Adrenal gland (tissue), 9 donors: ENCODE measurements at regions not wholly inside any gene's neighbourhood (a gene's known extent, or its start where the extent isn't known, plus 50 kb on each side); places are given as distances from the start of the nearest gene placed in this dataset.

Source experiments
- DNase-seq, 7 donors: peaks; one replicate each; pipeline ENCODE4 v3.0.0-alpha.2; 2019 to 2020
- H3K27ac ChIP-seq, 5 donors: fragments of 200-600 bp; sonication (generic) in 4 of 5; 1 replicate in 3 of 5; 2 replicates in 2 of 5; pipeline versions ENCODE4 v1.5.1 to v1.8.0; 2016 to 2020; ENCODE audit warnings: mild to moderate bottlenecking in 1 of 5
- H3K27me3 ChIP-seq: fragments of 200-600 bp; 2 replicates; pipeline ENCODE4 v1.8.0; 2021
- H3K36me3 ChIP-seq, 2 donors: fragments of 200-600 bp; replicated peaks in 1 of 2; 1 replicate in 1 of 2; 2 replicates in 1 of 2; pipeline versions ENCODE4 v1.5.1 to v1.8.0; 2018 to 2022
- H3K4me1 ChIP-seq, 2 donors: fragments of 200-600 bp; replicated peaks in 1 of 2; 1 replicate in 1 of 2; 2 replicates in 1 of 2; pipeline versions ENCODE4 v1.5.1 to v1.8.0; 2018 to 2021
- H3K4me3 ChIP-seq, 4 donors: fragments of 200-600 bp; sonication (generic) in 3 of 4; one replicate each; pipeline ENCODE4 v1.5.1; 2016 to 2018
- H3K9me3 ChIP-seq, 3 donors: fragments of 200-600 bp; sonication (generic) in 1 of 3; replicated peaks in 1 of 3; 1 replicate in 2 of 3; 2 replicates in 1 of 3; pipeline versions ENCODE4 v1.5.1 to v1.8.0; 2016 to 2021
- POLR2A ChIP-seq, 2 donors: fragments of 450-650 bp; IDR thresholded peaks; one replicate each; pipeline ENCODE4 v1.6.1; 2017; ENCODE audit warnings: antibody characterized with exemption in 2 of 2, mild to moderate bottlenecking in 2 of 2, moderate library complexity in 1 of 2
- WGBS, 4 donors: extraction: QIAGEN DNeasy Blood & Tissue Kit in 2 of 4; methylation state at CpG; one replicate each; pipeline versions ENCODE4 v1.1.5 to v1.1.7; 2013 to 2017; 5-methylcytosine and 5-hydroxymethylcytosine counted together
- intact Hi-C, 2 donors: fragments of 100-400 bp; cut with DNase I; formaldehyde crosslinking; loops; one replicate each; pipeline versions ENCODE4 v1.14.1 to v1.15.0; 2022 to 2023
- TF ChIP-seq, protein P1 (sequence below), 6 experiments: fragments of 450-650 bp in 4 of 6; fragments of 200-600 bp in 2 of 6; sonication (generic) in 1 of 6; IDR thresholded peaks; 1 replicate in 5 of 6; 2 replicates in 1 of 6; pipeline versions ENCODE4 v1.5.1 to v1.8.0; 2016 to 2021; ENCODE audit warnings: antibody characterized with exemption in 6 of 6, mild to moderate bottlenecking in 2 of 6, moderate library complexity in 1 of 6
- donor health status: healthy with polysubstance abuse.
- donor health status: Bipolar disorder and iron deficiency.
- donor health status: DM: yes; HTN: yes; CAD: no.
- donor health status: DM: no; HTN: no; CAD: no.
- donor health status: DM: no; HTN: no; CAD: no.

DNA sequence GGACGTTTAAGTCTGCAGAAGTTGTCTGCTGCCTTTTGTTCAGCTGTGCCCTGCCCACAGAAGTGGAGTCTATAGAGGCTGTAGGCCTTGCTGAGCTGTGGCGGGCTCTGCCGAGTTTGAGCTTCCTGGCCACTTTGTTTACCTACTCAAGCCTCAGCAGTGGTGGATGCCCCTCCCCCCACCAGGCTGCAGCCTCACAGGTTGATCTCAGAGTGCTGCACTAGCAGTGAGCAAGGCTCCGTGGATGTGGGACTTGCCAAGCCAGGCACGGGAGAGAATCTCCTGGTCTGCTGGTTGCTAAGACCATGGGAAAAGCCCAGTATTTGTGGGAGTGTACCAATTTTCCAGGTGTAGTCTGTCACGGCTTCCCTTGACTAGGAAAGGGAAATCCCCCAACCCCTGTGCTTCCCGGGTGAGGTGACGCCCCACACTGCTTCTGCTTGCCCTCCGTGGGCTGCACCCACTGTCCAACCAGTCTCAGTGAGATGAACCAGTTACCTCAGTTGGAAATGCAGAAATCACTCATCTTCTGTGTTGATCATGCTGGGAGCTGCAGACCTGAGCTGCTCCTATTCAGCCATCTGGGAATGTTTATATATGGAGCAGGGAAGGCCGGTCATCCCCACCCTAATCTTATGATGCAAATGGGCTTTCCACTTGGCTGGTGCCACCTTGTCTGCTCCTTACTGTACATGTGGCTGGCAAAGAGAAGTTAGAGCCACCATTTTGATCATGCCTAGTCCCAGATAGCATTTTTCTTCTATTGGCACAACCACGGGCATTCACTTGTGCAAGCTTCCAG is 156.9 kb upstream of the ITGA6 start:
- Histone ChIP-seq H3K36me3 (no peaks in the 10 kb centered on the region), H3K4me1 (no peaks in the 10 kb centered on the region), H3K27ac (no peak overlapping the region), H3K4me3 (no peak overlapping the region), H3K27me3 (no peaks in the 10 kb centered on the region), H3K9me3 (no peaks in the 10 kb centered on the region)
- TF ChIP-seq POLR2A (IDR thresholded peaks at IDR 0.05): no peak
- TF ChIP-seq, protein P1, sequence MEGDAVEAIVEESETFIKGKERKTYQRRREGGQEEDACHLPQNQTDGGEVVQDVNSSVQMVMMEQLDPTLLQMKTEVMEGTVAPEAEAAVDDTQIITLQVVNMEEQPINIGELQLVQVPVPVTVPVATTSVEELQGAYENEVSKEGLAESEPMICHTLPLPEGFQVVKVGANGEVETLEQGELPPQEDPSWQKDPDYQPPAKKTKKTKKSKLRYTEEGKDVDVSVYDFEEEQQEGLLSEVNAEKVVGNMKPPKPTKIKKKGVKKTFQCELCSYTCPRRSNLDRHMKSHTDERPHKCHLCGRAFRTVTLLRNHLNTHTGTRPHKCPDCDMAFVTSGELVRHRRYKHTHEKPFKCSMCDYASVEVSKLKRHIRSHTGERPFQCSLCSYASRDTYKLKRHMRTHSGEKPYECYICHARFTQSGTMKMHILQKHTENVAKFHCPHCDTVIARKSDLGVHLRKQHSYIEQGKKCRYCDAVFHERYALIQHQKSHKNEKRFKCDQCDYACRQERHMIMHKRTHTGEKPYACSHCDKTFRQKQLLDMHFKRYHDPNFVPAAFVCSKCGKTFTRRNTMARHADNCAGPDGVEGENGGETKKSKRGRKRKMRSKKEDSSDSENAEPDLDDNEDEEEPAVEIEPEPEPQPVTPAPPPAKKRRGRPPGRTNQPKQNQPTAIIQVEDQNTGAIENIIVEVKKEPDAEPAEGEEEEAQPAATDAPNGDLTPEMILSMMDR (IDR thresholded peaks at IDR 0.05): no peak
- no peak for DNase-seq
- intact Hi-C loops: no loop called here
- WGBS, 4 donors: 69 to 79% (median 75%) methylated on average over 5 to 11 of the region's 11 CpGs

DNA sequence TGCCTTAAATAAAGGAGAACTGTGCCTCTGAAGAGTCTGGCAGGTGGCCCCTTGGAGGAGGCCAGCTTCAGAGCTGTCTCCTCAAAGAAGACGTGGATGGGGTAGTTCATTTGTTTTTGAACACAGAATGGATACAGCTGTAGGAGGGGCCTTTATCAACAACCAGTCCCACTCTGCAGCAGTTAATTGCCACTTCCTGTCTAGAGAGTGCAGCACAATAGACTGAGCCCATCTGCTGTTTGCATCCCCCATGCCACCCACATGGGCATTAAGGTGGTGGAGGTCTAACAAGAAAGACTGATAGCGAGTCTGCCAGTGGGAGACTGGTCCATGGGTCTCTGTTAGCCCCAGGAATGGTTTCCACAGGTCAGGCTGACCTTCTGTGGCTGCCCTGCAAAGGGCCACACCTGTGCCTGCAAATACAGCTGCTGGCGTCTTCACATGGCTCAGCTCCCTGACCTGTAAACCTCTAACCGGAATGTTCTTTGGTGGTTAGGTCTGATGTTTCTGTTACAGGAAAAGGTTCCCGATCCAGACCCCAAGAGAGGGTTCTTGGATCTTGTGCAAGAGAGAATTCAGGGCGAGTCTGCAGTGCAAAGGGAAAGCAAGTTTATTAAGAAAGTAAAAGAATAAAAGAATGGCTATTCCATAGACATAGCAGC is 153.3 kb upstream of the ITGA6 start:
- WGBS, 4 donors: 68 to 77% (median 74%) methylated on average over 6 of the region's 6 CpGs
- DNase-seq: no peak
- Histone ChIP-seq H3K36me3 (no peaks in the 10 kb centered on the region), H3K27ac (no peak overlapping the region), H3K4me1 (no peaks in the 10 kb centered on the region), H3K27me3 (no peaks in the 10 kb centered on the region), H3K9me3 (no peaks in the 10 kb centered on the region), H3K4me3 (no peak overlapping the region)
- intact Hi-C loops: no loop called here
- TF ChIP-seq, protein P1 (IDR thresholded peaks at IDR 0.05): no peak
- no peak for TF ChIP-seq POLR2A (IDR thresholded peaks at IDR 0.05)

DNA sequence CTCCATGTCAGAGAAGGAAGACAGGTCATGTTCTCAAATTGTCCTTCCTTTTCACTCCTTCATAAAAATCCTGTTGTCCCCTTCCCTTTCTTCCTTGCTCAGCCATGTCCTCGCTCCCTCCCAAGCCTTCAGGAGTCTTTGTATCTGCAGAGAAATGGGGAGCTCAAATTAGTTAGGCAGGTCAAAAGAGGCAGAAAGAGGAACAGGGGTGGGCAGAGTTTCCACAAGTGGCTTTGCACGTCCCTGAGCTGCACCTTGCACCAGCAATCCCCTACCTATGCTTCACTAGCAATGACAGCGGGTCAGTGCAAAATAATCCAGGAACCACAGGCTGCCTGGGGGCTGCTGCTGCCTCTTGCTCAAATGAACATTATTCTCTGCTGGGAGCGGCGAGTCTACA is 152.1 kb upstream of the ITGA6 start:
- no peak for DNase-seq
- intact Hi-C loops: no loop called here
- H3K9me3 ChIP-seq: no peaks in the 10 kb centered on the region
- no peaks in the 10 kb centered on the region for H3K27me3 ChIP-seq
- WGBS, 4 donors: 75 to 79% (median 77%) methylated on average over 5 of the region's 5 CpGs
- TF ChIP-seq POLR2A (IDR thresholded peaks at IDR 0.05): no peak
- TF ChIP-seq, protein P1 (IDR thresholded peaks at IDR 0.05): no peak
- no peak overlapping the region for H3K27ac ChIP-seq
- H3K4me3 ChIP-seq: no peak overlapping the region
- no peaks in the 10 kb centered on the region for H3K4me1 ChIP-seq
- H3K36me3 ChIP-seq: no peaks in the 10 kb centered on the region

DNA sequence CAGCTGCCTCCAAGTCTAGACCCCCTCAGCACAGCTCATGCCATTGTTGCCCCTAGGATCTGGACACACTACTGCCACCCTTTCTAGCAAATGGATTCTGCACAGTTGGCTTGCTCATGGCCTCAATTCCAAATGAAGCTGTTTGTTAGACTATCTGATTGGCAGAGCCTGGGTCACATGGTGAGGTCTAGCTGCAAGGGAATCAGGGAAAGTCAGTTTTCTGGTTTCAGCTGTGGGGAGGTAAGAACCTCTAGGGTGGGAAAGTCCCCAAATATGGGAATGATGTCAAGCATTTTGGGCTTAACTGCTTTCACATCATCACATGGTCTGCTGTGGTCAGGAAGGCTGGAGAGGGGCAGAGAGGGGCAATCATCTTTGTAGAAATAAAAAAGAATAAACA is 150.4 kb upstream of the ITGA6 start:
- Histone ChIP-seq H3K4me1 (no peaks in the 10 kb centered on the region), H3K9me3 (no peaks in the 10 kb centered on the region), H3K27ac (no peak overlapping the region), H3K36me3 (no peaks in the 10 kb centered on the region), H3K4me3 (no peak overlapping the region), H3K27me3 (no peaks in the 10 kb centered on the region)
- DNase-seq: no peak
- intact Hi-C loops: no loop called here
- TF ChIP-seq POLR2A (IDR thresholded peaks at IDR 0.05): no peak
- TF ChIP-seq, protein P1 (IDR thresholded peaks at IDR 0.05): no peak
